Medulla oblongata (tissue), 1 donor: ENCODE measurements at regions not wholly inside any gene's neighbourhood (a gene's known extent, or its start where the extent isn't known, plus 50 kb on each side); places are given as distances from the start of the nearest gene placed in this dataset.
"Not testable (repeated sequence)": the region's sequence is repeated elsewhere in the genome, so short reads cannot be mapped to it uniquely, and the experiment has no call there.

ENCODE experiments used
- DNase-seq: peaks from one replicate; pipeline ENCODE4 v3.0.0-alpha.2; 2015; ENCODE audit errors: extremely low spot score

DNA sequence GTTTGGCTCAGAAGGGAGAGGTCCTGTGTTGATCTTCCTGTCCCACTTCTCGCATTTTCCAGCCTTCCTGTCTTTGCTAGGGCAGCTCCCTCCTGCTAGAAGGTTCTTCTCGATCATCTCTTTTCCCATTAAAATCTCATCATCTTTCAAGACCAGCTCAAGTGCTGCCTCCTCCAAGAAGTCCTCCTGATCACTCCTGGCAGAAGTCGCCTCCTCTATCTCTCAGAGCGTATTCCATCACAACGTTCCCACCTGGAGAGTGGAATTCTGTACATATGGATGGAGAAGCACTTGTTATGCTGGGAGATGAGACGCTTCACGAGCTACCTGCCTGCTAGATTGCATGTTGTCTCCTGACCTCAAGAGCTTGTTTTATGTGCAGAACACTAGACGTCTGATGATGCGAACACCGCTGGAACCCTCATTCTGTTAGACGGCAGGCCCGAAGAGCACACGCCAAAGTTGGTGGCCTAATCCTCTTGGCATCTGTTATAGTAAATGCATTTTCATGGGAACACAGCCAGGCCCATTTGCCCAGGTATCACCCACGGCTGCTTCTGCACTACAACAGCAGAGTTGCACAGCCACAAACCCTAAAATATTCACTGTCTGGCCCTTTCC, 68.0 kb upstream of the INSIG1 start:
- DNase-seq = no peak

DNA sequence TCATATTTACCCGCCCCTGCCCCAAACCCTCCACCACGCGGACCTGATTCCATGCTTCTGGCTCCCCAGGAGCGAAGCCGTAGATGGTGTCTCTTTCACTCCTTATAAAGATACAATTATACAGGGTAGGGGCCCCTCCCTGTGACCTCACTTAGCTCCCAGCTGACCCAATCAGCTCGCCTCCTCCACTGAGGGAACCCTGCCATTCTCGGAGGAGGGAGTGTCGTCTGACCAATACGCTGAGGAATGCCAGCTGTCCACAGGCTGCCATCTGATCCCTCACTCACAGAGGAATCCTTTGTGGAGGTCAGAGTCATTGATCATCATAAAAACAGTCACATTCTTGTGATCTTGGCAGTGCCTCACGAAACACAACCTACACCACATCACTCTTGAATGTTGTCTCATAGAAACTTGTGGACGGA, 67.5 kb upstream of the INSIG1 start:
- DNase-seq = peak; percentile 86

DNA sequence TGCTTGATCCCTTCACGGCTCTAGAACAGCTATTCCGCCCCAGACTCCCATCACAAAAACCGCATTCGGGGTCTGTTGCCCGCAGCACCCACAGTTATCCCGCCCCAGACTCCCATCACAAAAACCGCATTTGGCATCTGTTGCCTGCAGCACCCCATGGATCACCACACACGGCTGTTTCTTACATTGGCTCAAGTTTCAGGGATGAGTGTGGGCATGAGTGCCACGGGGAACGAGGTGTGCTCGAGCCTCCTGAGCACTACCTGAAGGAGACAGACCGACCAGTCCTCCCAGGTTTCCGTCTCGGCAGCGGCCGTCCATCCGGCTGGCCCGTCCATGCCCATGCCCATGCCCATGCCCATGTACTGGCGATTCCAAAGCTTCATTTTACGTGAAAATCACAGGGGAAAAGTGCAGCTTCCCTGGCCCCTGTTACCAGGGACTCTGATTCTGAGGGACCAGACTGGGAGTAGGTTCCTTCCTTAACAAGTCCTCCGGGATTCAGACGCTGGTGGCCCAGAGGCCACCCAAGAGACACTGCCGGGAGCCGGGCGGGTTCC, 66.4 kb upstream of the INSIG1 start:
- DNase-seq = no peak

DNA sequence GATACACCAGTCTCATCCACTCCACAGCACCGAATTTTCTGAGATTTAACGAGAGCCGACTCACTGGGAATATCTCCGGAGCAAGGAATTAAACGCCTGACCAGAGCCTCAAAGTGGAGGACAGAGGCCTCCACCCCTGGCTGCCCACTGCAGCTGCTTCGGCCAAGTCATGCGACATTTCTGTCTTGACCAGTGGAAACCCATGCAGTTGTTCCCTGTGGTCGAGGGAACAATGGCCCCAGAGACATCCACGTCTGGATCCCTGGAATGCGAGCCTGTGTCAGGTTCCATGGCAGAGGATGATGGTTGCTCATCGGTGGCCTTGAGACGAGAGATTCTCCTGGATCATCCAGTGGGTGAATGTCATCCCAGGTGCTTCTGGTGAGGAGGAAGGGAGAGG, 65.7 kb upstream of the INSIG1 start:
- no peak for DNase-seq

GRCh38 chr7:155232911-155233310, 64.8 kb upstream of the INSIG1 start:
- DNase-seq = no peak

DNA sequence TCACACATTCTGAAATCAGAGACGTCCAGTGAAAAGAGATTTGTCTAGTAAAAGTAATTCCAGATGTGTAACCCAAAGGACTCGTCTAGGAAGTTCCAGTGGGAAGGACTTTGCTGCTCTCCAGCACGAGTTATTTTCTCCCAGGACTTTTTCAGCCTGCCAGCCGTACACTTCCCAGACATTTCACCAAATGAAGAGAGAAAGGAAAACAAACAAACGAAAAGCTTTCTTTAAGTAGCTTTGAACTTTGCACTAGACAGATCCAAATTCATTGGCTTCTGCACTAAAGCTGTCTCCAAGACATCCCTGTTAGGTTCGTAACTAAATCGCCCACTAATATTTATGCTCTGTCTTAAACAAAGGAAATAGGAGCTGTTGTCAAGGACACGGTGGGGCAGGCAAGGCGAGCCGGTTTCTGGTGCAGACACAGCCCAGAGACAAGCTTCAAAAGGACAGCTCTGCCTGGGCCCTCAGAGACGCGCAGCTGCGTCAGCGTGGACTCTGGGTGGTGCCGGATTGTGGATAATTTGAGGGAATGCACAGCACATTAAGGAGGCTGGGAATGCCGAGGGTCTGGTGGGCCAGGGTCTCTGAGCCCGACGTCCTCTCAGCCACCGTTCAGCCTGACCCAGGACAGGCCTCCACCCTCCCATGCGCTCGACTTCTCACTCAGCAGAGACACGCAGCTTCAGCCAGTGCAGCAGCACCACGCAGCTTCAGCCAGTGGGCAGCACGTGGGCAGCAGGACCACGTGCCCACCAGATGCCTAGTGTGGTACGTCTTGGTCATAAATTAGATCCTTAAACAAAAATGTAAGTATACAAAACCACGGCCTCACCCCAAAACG, 64.1 kb upstream of the INSIG1 start:
- no peak for DNase-seq

GRCh38 chr7:155234158-155234492, 63.6 kb upstream of the INSIG1 start:
- DNase-seq = peak; percentile 25

- DNase-seq = no peak
Measured at GRCh38 chr7:155234950-155235789, 62.5 kb upstream of the INSIG1 start.

GRCh38 chr7:155236386-155236785, 61.3 kb upstream of the INSIG1 start:
- no peak for DNase-seq

- no peak for DNase-seq
Measured at GRCh38 chr7:155237297-155237696, 60.4 kb upstream of the INSIG1 start.

DNA sequence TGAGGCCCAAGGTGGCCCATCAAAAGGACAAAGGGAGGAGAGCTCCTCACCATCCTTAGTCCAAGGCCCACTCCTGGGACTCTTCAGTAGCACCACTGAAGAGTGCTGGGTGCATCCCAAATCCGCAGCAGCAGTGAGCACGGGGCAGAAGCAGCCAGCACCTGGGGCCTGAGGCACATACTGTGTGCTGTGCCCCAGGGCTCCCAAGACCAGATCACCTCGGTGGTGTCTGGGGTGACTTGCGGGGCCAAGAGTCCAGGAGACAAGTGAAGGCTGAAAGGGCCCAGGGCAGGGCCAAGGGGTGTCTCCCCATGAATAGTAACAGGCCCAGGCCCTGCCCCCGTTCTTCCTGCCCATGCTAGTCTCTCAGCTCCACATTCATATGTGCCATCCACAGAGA, 59.9 kb upstream of the INSIG1 start:
- DNase-seq = no peak

GRCh38 chr7:155239431-155240087, 58.1 kb upstream of the INSIG1 start:
- DNase-seq = not testable (repeated sequence)

DNA sequence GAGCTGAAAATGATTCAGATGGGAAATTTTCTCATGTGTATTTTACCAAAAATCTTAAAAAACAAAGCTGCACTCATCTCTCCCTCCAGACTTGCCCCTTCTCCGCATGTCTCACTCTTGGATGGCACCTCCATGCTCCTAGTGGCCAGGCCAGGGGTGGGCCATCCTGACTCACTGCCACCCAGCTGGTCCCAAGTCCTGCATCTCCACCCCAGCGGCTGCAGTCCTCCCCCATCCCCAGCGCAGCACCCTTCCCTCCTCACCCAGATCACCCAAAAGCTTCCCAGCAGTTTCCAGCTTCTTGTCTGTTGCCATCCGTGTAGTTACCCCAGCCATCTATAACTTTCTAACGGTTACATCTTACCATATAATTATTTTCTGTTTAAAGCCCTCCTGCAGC, 53.0 kb upstream of the INSIG1 start:
- DNase-seq = no peak

GRCh38 chr7:155247479-155248365, 50.0 kb upstream of the INSIG1 start:
- DNase-seq = no peak
